Fibroblast of the aortic adventitia (primary cell): ENCODE measurements at regions not wholly inside any gene's neighbourhood (a gene's known extent, or its start where the extent isn't known, plus 50 kb on each side); places are given as distances from the start of the nearest gene placed in this dataset.

Experiments
- DNase-seq: peaks from one replicate; pipeline ENCODE4 v3.0.0-alpha.2; 2010; ENCODE audit warnings: low read depth
- H3K4me3 ChIP-seq: 2 replicates; pipeline ENCODE4 v1.5.1; 2011; ENCODE audit warnings: low read depth, mild to moderate bottlenecking, control low read depth, low read length, moderate library complexity
- TF ChIP-seq, protein P1 (sequence below): IDR thresholded peaks from 2 replicates; pipeline ENCODE4 v1.5.1; 2011; ENCODE audit warnings: mild to moderate bottlenecking, low read length, control low read depth, inconsistent platforms; ENCODE audit not compliant: insufficient read depth

DNA sequence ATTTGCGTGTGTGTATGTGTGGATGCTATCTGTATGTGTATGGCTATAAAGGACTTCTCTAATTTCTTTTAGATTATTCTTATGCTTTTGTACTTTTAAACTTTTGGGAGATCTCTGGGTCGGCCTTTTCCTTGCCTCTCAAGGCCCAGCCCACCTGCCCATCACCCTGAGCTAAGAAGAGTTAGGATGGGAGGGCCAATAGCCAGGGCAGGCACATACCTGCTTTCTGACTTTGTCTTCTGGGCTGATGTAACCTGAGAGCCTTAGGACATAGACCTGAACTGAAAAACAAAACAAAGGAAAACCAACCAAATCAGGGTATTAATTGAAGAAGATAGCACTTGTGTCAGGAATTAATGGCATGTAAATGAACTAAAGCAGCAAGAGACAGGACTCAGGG lies 100.2 kb downstream of the IRX1 start:
- H3K4me3 ChIP-seq = no peak overlapping the region
- TF ChIP-seq, protein P1, sequence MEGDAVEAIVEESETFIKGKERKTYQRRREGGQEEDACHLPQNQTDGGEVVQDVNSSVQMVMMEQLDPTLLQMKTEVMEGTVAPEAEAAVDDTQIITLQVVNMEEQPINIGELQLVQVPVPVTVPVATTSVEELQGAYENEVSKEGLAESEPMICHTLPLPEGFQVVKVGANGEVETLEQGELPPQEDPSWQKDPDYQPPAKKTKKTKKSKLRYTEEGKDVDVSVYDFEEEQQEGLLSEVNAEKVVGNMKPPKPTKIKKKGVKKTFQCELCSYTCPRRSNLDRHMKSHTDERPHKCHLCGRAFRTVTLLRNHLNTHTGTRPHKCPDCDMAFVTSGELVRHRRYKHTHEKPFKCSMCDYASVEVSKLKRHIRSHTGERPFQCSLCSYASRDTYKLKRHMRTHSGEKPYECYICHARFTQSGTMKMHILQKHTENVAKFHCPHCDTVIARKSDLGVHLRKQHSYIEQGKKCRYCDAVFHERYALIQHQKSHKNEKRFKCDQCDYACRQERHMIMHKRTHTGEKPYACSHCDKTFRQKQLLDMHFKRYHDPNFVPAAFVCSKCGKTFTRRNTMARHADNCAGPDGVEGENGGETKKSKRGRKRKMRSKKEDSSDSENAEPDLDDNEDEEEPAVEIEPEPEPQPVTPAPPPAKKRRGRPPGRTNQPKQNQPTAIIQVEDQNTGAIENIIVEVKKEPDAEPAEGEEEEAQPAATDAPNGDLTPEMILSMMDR = no peak
- DNase-seq = no peak

DNA sequence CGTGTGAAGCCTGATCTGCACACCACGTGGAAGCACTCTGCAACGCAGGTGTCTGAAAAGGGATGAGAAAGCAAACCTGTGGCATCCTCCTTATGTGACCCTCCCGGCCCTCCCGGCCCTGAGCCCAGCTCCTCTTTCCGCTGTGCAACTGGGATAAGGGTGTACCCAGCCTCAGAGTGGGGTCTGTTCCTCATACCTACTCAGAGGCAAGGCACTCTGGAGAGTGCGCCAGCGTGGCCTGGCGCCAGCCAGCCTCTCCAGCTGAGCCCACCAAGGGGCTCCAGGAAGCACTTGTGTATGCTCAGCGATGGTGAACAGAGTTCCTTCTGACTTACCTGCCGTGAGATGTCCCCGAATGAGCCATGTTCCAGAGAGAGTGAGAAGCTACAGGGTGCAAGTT lies 102.8 kb downstream of the IRX1 start:
- H3K4me3 ChIP-seq = no peak overlapping the region
- no peak for DNase-seq
- TF ChIP-seq, protein P1 = no peak

DNA sequence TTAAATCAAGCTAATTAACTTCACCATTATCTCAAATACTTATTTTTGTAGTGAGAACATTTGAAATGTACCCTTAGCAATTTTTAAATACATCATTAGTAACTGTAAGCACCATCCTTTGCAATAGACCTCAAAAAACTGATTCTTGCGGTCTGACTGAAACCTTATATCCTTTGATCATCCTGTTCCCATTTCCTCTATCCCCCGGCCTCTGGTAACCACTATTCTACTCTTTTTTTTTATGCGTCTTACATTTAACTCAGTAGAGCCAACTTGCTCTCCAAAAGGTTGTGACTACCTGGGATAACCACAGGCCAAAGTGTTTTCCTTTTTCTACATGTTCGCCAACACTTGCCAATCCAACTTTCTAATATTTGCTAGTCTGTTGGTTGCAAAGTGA lies 106.1 kb downstream of the IRX1 start:
- H3K4me3 ChIP-seq = no peak overlapping the region
- DNase-seq = no peak
- TF ChIP-seq, protein P1 = no peak

DNA sequence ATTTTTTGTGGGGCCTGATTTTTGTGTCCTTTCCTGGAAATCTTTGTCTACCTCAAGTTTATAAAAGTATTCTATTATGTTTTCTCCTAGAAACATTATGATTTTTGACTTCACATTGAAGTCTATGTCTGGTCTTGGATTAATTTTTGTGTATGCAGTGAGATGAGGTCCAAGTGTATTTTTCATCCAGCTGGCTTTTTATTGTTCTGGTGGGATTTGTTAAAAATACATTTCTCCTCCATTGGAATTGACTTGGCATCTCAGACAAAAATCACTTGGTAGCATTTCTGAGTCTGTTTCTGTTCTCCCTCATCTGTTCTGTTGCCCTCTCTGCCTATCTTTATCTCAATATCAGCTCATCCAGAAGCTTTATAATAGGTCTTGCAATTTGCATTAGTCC lies 109.0 kb downstream of the IRX1 start:
- no peak overlapping the region for H3K4me3 ChIP-seq
- no peak for DNase-seq
- TF ChIP-seq, protein P1 = no peak

- no peak for DNase-seq
- no peak overlapping the region for H3K4me3 ChIP-seq
- TF ChIP-seq, protein P1 = no peak
Measured at GRCh38 chr5:3709068-3709716, 113.6 kb downstream of the IRX1 start.

DNA sequence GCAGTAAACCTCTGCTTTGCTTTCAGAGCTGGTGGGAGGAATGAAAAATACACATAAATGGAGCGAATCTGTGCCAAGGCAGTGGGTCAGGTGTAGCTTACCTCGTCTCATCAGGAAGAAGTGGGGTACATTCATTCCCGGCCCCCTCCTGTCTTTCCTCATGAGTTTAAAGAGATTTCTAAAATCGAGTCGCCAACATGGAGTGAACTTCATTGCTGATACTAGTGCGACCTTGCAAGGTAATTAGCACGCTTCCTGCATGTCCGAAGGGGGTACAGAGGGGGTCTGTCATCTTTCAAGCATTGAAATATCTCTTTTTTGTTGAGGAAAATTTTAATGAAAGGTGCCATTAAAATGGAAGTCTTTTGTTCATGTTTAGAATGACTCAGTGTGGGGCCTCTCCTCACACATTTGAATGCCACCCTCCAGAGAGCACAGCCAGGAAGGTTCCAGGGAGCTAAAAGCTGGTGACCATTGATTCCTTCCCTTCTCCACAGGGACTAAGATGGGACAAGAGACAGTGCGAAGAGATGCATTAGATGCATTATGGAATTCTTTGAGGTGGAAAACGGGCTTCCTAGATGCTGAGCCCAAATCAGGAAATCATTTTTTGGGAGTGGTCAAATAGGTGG lies 114.2 kb downstream of the IRX1 start:
- no peak overlapping the region for H3K4me3 ChIP-seq
- no peak for DNase-seq
- TF ChIP-seq, protein P1 = no peak

DNA sequence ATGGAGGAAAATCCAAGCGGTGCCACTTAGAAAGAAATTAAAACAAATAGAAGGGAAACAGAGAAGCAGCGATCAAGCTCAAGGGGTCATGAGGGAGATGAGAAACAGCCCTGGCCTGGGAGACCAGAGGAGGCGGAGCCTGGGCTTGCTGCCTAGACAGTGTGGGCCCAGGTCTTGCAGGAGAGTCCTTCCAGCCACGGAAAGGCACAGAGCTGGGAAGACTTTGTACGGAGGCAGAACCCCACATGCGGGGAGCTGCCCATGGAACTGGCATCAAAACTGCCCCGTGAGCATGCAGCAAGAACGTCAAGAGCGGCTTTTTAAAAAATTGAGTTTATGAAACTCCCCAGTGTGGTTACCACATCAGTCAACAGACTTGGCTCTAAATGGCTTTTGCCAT lies 119.4 kb downstream of the IRX1 start:
- TF ChIP-seq, protein P1 = no peak
- DNase-seq = no peak

More for the DNA sequence above, 119.4 kb downstream of the IRX1 start:
- no peak overlapping the region for H3K4me3 ChIP-seq
